SK-N-SH (cell line): ENCODE measurements at regions not wholly inside any gene's neighbourhood (a gene's known extent, or its start where the extent isn't known, plus 50 kb on each side); places are given as distances from the start of the nearest gene placed in this dataset.

ENCODE experiments used
- FOSL2 ChIP-seq: IDR thresholded peaks from 2 replicates; pipeline ENCODE4 v1.4.0; 2012; ENCODE audit warnings: low read depth, mild to moderate bottlenecking, moderate library complexity, borderline replicate concordance
- NFIC ChIP-seq: IDR thresholded peaks from 2 replicates; pipeline ENCODE4 v1.4.0; 2012; ENCODE audit warnings: borderline replicate concordance
- POLR2AphosphoS5 ChIP-seq: IDR thresholded peaks from 2 replicates; pipeline ENCODE4 v1.6.1; 2012; ENCODE audit warnings: low read depth, low read length
- RAD21 ChIP-seq: IDR thresholded peaks from 2 replicates; pipeline ENCODE4 v1.6.1; 2012; ENCODE audit warnings: mild to moderate bottlenecking, low read length
- RCOR1 ChIP-seq: fragments of 150-350 bp; IDR thresholded peaks from 2 replicates; pipeline ENCODE4 v1.6.1; 2017; ENCODE audit warnings: antibody characterized with exemption, low read length
- RFX5 ChIP-seq: IDR thresholded peaks from 2 replicates; pipeline ENCODE4 v1.6.1; 2012; ENCODE audit warnings: mild to moderate bottlenecking, improper control_type of control experiment, low read length
- RXRA ChIP-seq: IDR thresholded peaks from 2 replicates; pipeline ENCODE4 v1.4.0; 2012; ENCODE audit warnings: low read depth, mild to moderate bottlenecking, borderline replicate concordance
- TCF12 ChIP-seq: IDR thresholded peaks from 2 replicates; pipeline ENCODE4 v1.4.0; 2012
- TEAD4 ChIP-seq: IDR thresholded peaks from 2 replicates; pipeline ENCODE4 v1.4.0; 2012; ENCODE audit warnings: mild to moderate bottlenecking, borderline replicate concordance; ENCODE audit not compliant: insufficient read depth
- TF ChIP-seq, protein P1 (sequence below): fragments of 200-600 bp; sonication (generic); IDR thresholded peaks from 2 replicates; pipeline ENCODE4 v1.6.1; 2017; ENCODE audit warnings: antibody characterized with exemption, mild to moderate bottlenecking, moderate library complexity
- TF ChIP-seq, protein P2 (sequence below): fragments of 150-350 bp; IDR thresholded peaks from 2 replicates; pipeline ENCODE4 v1.6.1; 2017; ENCODE audit warnings: antibody characterized with exemption, low read length, low read depth, borderline replicate concordance
- TF ChIP-seq, protein P3 (sequence below): IDR thresholded peaks from 2 replicates; pipeline ENCODE4 v1.4.0; 2012; ENCODE audit warnings: low read depth, borderline replicate concordance
- TF ChIP-seq, protein P4 (sequence below): IDR thresholded peaks from 2 replicates; pipeline ENCODE4 v1.4.0; 2012; ENCODE audit warnings: low read depth
- TF ChIP-seq, protein P5 (sequence below): fragments of 150-350 bp; IDR thresholded peaks from 2 replicates; pipeline ENCODE4 v1.6.1; 2016; ENCODE audit warnings: mild to moderate bottlenecking, low read depth, low read length

DNA sequence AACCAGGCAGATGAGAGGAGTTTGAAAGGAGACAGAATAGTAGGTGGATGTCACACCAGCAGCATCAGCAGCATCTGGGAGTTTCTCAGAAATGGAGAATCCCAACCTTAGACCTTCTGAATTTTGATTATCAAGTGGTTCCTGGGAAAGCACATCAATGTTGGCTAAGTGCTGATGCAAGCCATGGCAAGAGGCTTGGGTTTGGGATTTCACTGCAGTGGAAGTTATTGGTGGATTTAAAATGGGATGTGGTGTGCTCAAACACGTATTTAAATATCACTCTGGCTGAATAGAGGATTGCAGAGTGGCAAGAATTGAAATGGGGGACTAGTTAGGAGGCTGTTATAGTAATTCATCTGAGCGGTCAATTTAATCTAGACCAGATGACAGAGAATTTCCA, 387.8 kb upstream of the WWC1 start:
- TF ChIP-seq, protein P1, sequence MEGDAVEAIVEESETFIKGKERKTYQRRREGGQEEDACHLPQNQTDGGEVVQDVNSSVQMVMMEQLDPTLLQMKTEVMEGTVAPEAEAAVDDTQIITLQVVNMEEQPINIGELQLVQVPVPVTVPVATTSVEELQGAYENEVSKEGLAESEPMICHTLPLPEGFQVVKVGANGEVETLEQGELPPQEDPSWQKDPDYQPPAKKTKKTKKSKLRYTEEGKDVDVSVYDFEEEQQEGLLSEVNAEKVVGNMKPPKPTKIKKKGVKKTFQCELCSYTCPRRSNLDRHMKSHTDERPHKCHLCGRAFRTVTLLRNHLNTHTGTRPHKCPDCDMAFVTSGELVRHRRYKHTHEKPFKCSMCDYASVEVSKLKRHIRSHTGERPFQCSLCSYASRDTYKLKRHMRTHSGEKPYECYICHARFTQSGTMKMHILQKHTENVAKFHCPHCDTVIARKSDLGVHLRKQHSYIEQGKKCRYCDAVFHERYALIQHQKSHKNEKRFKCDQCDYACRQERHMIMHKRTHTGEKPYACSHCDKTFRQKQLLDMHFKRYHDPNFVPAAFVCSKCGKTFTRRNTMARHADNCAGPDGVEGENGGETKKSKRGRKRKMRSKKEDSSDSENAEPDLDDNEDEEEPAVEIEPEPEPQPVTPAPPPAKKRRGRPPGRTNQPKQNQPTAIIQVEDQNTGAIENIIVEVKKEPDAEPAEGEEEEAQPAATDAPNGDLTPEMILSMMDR, result no peak
- no peak for TF ChIP-seq RXRA
- TF ChIP-seq FOSL2, result no peak
- TF ChIP-seq RCOR1, result no peak
- TF ChIP-seq RAD21, result no peak
- TF ChIP-seq, protein P2, sequence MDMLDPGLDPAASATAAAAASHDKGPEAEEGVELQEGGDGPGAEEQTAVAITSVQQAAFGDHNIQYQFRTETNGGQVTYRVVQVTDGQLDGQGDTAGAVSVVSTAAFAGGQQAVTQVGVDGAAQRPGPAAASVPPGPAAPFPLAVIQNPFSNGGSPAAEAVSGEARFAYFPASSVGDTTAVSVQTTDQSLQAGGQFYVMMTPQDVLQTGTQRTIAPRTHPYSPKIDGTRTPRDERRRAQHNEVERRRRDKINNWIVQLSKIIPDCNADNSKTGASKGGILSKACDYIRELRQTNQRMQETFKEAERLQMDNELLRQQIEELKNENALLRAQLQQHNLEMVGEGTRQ, result no peak
- TF ChIP-seq TEAD4, result no peak
- TF ChIP-seq, protein P3, sequence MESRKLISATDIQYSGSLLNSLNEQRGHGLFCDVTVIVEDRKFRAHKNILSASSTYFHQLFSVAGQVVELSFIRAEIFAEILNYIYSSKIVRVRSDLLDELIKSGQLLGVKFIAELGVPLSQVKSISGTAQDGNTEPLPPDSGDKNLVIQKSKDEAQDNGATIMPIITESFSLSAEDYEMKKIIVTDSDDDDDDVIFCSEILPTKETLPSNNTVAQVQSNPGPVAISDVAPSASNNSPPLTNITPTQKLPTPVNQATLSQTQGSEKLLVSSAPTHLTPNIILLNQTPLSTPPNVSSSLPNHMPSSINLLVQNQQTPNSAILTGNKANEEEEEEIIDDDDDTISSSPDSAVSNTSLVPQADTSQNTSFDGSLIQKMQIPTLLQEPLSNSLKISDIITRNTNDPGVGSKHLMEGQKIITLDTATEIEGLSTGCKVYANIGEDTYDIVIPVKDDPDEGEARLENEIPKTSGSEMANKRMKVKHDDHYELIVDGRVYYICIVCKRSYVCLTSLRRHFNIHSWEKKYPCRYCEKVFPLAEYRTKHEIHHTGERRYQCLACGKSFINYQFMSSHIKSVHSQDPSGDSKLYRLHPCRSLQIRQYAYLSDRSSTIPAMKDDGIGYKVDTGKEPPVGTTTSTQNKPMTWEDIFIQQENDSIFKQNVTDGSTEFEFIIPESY, result no peak
- no peak for TF ChIP-seq RFX5
- no peak for TF ChIP-seq POLR2AphosphoS5
- TF ChIP-seq, protein P4, sequence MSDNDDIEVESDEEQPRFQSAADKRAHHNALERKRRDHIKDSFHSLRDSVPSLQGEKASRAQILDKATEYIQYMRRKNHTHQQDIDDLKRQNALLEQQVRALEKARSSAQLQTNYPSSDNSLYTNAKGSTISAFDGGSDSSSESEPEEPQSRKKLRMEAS, result no peak
- no peak for TF ChIP-seq TCF12
- TF ChIP-seq, protein P5, sequence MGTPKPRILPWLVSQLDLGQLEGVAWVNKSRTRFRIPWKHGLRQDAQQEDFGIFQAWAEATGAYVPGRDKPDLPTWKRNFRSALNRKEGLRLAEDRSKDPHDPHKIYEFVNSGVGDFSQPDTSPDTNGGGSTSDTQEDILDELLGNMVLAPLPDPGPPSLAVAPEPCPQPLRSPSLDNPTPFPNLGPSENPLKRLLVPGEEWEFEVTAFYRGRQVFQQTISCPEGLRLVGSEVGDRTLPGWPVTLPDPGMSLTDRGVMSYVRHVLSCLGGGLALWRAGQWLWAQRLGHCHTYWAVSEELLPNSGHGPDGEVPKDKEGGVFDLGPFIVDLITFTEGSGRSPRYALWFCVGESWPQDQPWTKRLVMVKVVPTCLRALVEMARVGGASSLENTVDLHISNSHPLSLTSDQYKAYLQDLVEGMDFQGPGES, result no peak
- TF ChIP-seq NFIC, result no peak
